H1 (cell line): ENCODE measurements at regions not wholly inside any gene's neighbourhood (a gene's known extent, or its start where the extent isn't known, plus 50 kb on each side); places are given as distances from the start of the nearest gene placed in this dataset.

Experiments used
- CHD1 ChIP-seq: IDR thresholded peaks from 2 replicates; pipeline ENCODE4 v1.6.1; 2012; ENCODE audit warnings: low read depth, low read length, improper control_type of control experiment
- GTF2F1 ChIP-seq: IDR thresholded peaks from 2 replicates; pipeline ENCODE4 v1.6.1; 2012; ENCODE audit warnings: low read depth, low read length, improper control_type of control experiment, borderline replicate concordance
- POLR2A ChIP-seq, 2 experiments: IDR thresholded peaks; 1 replicate in 1 of 2; 2 replicates in 1 of 2; pipeline ENCODE4 v1.6.1; 2011; ENCODE audit warnings: low read depth in 2 of 2, low read length in 2 of 2, mild to moderate bottlenecking in 2 of 2; ENCODE audit errors: control extremely low read depth in 1 of 2
- TF ChIP-seq, protein P1 (sequence below): fragments of 300-600 bp; sonication (generic); IDR thresholded peaks from 2 replicates; pipeline ENCODE4 v1.7.1; 2012; ENCODE audit warnings: low read length, moderate library complexity, mild to moderate bottlenecking, inconsistent platforms; ENCODE audit not compliant: insufficient replicate concordance

DNA sequence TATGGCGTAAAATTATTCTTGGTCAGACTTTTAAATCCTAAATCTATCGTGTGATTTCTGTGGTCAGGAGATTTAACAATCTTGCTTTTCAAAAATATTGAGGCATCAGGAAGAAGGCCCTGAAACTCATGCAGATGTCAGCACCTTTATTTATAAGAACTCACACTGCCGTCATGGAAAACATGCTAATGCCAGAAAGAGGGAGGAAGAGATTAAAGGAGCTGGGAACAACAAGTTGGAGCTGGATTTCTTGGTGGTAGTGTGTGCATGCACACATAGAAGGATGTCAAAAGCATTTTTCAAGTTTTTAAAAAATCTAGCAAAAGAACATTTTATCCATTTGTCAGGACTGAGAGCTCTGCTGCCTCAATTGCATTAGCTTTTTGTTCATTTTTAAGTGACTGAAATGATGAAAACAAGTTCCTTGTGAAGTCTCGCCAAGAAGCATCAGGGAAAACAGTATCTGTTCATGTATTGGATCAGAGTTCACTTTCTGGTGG is 342.5 kb downstream of the SPRY2 start (continued):
- TF ChIP-seq, protein P1, sequence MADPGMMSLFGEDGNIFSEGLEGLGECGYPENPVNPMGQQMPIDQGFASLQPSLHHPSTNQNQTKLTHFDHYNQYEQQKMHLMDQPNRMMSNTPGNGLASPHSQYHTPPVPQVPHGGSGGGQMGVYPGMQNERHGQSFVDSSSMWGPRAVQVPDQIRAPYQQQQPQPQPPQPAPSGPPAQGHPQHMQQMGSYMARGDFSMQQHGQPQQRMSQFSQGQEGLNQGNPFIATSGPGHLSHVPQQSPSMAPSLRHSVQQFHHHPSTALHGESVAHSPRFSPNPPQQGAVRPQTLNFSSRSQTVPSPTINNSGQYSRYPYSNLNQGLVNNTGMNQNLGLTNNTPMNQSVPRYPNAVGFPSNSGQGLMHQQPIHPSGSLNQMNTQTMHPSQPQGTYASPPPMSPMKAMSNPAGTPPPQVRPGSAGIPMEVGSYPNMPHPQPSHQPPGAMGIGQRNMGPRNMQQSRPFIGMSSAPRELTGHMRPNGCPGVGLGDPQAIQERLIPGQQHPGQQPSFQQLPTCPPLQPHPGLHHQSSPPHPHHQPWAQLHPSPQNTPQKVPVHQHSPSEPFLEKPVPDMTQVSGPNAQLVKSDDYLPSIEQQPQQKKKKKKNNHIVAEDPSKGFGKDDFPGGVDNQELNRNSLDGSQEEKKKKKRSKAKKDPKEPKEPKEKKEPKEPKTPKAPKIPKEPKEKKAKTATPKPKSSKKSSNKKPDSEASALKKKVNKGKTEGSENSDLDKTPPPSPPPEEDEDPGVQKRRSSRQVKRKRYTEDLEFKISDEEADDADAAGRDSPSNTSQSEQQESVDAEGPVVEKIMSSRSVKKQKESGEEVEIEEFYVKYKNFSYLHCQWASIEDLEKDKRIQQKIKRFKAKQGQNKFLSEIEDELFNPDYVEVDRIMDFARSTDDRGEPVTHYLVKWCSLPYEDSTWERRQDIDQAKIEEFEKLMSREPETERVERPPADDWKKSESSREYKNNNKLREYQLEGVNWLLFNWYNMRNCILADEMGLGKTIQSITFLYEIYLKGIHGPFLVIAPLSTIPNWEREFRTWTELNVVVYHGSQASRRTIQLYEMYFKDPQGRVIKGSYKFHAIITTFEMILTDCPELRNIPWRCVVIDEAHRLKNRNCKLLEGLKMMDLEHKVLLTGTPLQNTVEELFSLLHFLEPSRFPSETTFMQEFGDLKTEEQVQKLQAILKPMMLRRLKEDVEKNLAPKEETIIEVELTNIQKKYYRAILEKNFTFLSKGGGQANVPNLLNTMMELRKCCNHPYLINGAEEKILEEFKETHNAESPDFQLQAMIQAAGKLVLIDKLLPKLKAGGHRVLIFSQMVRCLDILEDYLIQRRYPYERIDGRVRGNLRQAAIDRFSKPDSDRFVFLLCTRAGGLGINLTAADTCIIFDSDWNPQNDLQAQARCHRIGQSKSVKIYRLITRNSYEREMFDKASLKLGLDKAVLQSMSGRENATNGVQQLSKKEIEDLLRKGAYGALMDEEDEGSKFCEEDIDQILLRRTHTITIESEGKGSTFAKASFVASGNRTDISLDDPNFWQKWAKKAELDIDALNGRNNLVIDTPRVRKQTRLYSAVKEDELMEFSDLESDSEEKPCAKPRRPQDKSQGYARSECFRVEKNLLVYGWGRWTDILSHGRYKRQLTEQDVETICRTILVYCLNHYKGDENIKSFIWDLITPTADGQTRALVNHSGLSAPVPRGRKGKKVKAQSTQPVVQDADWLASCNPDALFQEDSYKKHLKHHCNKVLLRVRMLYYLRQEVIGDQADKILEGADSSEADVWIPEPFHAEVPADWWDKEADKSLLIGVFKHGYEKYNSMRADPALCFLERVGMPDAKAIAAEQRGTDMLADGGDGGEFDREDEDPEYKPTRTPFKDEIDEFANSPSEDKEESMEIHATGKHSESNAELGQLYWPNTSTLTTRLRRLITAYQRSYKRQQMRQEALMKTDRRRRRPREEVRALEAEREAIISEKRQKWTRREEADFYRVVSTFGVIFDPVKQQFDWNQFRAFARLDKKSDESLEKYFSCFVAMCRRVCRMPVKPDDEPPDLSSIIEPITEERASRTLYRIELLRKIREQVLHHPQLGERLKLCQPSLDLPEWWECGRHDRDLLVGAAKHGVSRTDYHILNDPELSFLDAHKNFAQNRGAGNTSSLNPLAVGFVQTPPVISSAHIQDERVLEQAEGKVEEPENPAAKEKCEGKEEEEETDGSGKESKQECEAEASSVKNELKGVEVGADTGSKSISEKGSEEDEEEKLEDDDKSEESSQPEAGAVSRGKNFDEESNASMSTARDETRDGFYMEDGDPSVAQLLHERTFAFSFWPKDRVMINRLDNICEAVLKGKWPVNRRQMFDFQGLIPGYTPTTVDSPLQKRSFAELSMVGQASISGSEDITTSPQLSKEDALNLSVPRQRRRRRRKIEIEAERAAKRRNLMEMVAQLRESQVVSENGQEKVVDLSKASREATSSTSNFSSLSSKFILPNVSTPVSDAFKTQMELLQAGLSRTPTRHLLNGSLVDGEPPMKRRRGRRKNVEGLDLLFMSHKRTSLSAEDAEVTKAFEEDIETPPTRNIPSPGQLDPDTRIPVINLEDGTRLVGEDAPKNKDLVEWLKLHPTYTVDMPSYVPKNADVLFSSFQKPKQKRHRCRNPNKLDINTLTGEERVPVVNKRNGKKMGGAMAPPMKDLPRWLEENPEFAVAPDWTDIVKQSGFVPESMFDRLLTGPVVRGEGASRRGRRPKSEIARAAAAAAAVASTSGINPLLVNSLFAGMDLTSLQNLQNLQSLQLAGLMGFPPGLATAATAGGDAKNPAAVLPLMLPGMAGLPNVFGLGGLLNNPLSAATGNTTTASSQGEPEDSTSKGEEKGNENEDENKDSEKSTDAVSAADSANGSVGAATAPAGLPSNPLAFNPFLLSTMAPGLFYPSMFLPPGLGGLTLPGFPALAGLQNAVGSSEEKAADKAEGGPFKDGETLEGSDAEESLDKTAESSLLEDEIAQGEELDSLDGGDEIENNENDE = no peak
- TF ChIP-seq POLR2A (IDR thresholded peaks at IDR 0.05; ENCODE audit: control extremely low read depth in 1 of 2, low read depth in 2 of 2, low read length in 2 of 2) = no peak
- no peak for TF ChIP-seq GTF2F1
- no peak for TF ChIP-seq CHD1
